ENCODE measurements at regions not wholly inside any gene's neighbourhood (a gene's known extent, or its start where the extent isn't known, plus 50 kb on each side); places are given as distances from the start of the nearest gene placed in this dataset.

GRCh38 chr6:14462135-14462534, 344.6 kb downstream of the CD83 start:
- Histone ChIP-seq H3K9me3 (ENCODE audit: control insufficient read depth, low read length) (no peaks in the 10 kb centered on the region), H3K4me1 (no peaks in the 10 kb centered on the region), H3K4me3 (ENCODE audit: low read depth, low read length) (no peak overlapping the region), H3K27me3 (ENCODE audit: control insufficient read depth, insufficient read depth, low read length) (no peaks in the 10 kb centered on the region), H3K9ac (no peak overlapping the region), H3K36me3 (ENCODE audit: control insufficient read depth, insufficient read depth, low read length) (no peaks in the 10 kb centered on the region), H3K4me2 (ENCODE audit: low read length) (no peak overlapping the region), H3K79me2 (no peaks in the 10 kb centered on the region), H3K27ac (no peak overlapping the region), H2AFZ (no peak overlapping the region)
- TF ChIP-seq, protein P1, sequence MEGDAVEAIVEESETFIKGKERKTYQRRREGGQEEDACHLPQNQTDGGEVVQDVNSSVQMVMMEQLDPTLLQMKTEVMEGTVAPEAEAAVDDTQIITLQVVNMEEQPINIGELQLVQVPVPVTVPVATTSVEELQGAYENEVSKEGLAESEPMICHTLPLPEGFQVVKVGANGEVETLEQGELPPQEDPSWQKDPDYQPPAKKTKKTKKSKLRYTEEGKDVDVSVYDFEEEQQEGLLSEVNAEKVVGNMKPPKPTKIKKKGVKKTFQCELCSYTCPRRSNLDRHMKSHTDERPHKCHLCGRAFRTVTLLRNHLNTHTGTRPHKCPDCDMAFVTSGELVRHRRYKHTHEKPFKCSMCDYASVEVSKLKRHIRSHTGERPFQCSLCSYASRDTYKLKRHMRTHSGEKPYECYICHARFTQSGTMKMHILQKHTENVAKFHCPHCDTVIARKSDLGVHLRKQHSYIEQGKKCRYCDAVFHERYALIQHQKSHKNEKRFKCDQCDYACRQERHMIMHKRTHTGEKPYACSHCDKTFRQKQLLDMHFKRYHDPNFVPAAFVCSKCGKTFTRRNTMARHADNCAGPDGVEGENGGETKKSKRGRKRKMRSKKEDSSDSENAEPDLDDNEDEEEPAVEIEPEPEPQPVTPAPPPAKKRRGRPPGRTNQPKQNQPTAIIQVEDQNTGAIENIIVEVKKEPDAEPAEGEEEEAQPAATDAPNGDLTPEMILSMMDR (IDR thresholded peaks at IDR 0.05): no peak

DNA sequence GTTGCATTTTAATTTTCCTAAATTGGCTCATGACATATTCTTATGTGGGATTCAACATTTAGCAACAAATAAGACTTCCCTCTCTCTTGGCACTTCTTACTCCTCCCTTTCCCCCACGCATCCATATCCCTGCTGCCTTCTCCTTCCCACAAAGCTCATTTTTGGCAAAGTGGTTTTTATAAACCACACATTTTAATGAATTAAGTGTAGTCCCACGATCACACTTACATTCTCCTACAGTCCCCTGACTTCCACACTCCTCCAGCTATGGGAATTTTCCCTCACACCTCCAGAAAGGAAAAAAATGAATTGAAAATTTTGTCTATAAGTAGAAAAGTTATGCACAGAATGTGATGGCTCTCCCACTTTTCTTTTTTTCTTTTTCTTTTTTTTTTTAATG, 345.0 kb downstream of the CD83 start:
- Histone ChIP-seq H3K4me2 (ENCODE audit: low read length) (no peak overlapping the region), H3K27me3 (ENCODE audit: control insufficient read depth, insufficient read depth, low read length) (no peaks in the 10 kb centered on the region), H2AFZ (no peak overlapping the region), H3K4me3 (ENCODE audit: low read depth, low read length) (no peak overlapping the region), H3K9me3 (ENCODE audit: control insufficient read depth, low read length) (no peaks in the 10 kb centered on the region), H3K36me3 (ENCODE audit: control insufficient read depth, insufficient read depth, low read length) (no peaks in the 10 kb centered on the region), H3K79me2 (no peaks in the 10 kb centered on the region), H3K9ac (no peak overlapping the region), H3K27ac (no peak overlapping the region), H3K4me1 (no peaks in the 10 kb centered on the region)
- TF ChIP-seq, protein P1 (IDR thresholded peaks at IDR 0.05): no peak

DNA sequence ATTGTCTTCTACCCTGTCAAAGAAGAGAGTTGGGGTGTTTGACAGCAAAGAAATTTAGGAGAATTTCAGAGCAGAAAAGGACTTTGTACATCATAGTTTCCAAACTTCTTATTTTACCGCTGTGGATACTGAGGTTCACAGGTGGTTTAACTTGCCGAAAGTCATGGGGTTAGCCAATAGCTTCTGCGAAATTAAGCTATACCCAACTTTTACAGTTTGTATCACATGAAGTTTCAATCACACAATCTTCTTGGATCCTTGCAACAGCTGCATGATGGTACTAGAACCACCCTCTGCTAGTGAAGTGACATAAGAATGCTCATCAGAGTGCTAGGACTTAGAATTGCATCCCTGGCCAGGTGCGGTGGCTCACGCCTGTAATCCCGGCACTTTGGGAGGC, 345.5 kb downstream of the CD83 start:
- H3K27ac ChIP-seq: no peak overlapping the region
- H2AFZ ChIP-seq: no peak overlapping the region
- no peaks in the 10 kb centered on the region for H3K9me3 ChIP-seq (ENCODE audit: control insufficient read depth, low read length)
- no peaks in the 10 kb centered on the region for H3K36me3 ChIP-seq (ENCODE audit: control insufficient read depth, insufficient read depth, low read length)
- H3K4me3 ChIP-seq (ENCODE audit: low read depth, low read length): no peak overlapping the region
- TF ChIP-seq, protein P1 (IDR thresholded peaks at IDR 0.05): no peak
- no peak overlapping the region for H3K4me2 ChIP-seq (ENCODE audit: low read length)
- H3K4me1 ChIP-seq: no peaks in the 10 kb centered on the region
- H3K79me2 ChIP-seq: no peaks in the 10 kb centered on the region
- H3K9ac ChIP-seq: no peak overlapping the region
- no peaks in the 10 kb centered on the region for H3K27me3 ChIP-seq (ENCODE audit: control insufficient read depth, insufficient read depth, low read length)

GRCh38 chr6:14464055-14464454, 346.5 kb downstream of the CD83 start:
- TF ChIP-seq, protein P1 (IDR thresholded peaks at IDR 0.05): no peak
- no peak overlapping the region for H2AFZ ChIP-seq
- no peaks in the 10 kb centered on the region for H3K9me3 ChIP-seq (ENCODE audit: control insufficient read depth, low read length)
- H3K36me3 ChIP-seq (ENCODE audit: control insufficient read depth, insufficient read depth, low read length): no peaks in the 10 kb centered on the region
- no peak overlapping the region for H3K4me2 ChIP-seq (ENCODE audit: low read length)
- H3K27ac ChIP-seq: no peak overlapping the region
- H3K4me1 ChIP-seq: no peaks in the 10 kb centered on the region
- H3K4me3 ChIP-seq (ENCODE audit: low read depth, low read length): no peak overlapping the region
- no peaks in the 10 kb centered on the region for H3K27me3 ChIP-seq (ENCODE audit: control insufficient read depth, insufficient read depth, low read length)
- no peaks in the 10 kb centered on the region for H3K79me2 ChIP-seq
- no peak overlapping the region for H3K9ac ChIP-seq

DNA sequence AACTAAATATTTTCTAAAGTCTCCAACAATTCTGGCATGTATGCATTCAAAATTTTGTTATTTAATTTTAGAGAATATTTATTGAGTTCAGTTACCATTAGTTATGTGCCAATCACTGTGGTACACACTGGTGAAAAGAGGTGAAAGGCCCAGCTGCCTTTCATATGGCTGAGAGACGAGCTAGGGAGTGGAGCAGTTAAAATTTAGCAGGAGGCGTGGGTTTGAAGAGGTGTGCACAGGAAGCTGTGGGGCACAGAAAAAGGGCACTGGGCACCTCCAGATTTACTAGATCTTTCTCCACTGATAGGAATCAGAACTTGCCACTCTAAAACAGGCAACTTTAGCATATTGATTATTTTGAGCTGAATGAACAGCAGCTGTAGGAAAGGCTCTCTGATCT, 347.1 kb downstream of the CD83 start:
- Histone ChIP-seq H3K27ac (no peak overlapping the region), H3K79me2 (no peaks in the 10 kb centered on the region), H3K4me2 (ENCODE audit: low read length) (no peak overlapping the region), H3K4me3 (ENCODE audit: low read depth, low read length) (no peak overlapping the region), H3K4me1 (no peaks in the 10 kb centered on the region), H3K27me3 (ENCODE audit: control insufficient read depth, insufficient read depth, low read length) (no peaks in the 10 kb centered on the region), H3K9me3 (ENCODE audit: control insufficient read depth, low read length) (no peaks in the 10 kb centered on the region), H3K9ac (no peak overlapping the region), H2AFZ (no peak overlapping the region), H3K36me3 (ENCODE audit: control insufficient read depth, insufficient read depth, low read length) (no peaks in the 10 kb centered on the region)
- TF ChIP-seq, protein P1 (IDR thresholded peaks at IDR 0.05): no peak

Data from parathyroid adenoma (tissue), 2 donors.